Neural cell (in vitro differentiated cells): ENCODE measurements at regions not wholly inside any gene's neighbourhood (a gene's known extent, or its start where the extent isn't known, plus 50 kb on each side); places are given as distances from the start of the nearest gene placed in this dataset.

ENCODE experiments used
- EZH2 ChIP-seq: fragments of 200-600, 300-800 bp; shearing (Covaris generic), sonication (generic); IDR thresholded peaks from 2 replicates; pipeline ENCODE4 v1.6.1; 2014; ENCODE audit warnings: antibody characterized with exemption, low read length, borderline replicate concordance, mild to moderate bottlenecking; ENCODE audit not compliant: insufficient read depth, poor library complexity, severe bottlenecking
- POLR2AphosphoS5 ChIP-seq: IDR thresholded peaks from 2 replicates; pipeline ENCODE4 v1.6.1; 2012
- RAD21 ChIP-seq: fragments of 450-650 bp; conservative IDR thresholded peaks from 2 replicates; pipeline ENCODE4 v1.6.1; 2014; ENCODE audit warnings: antibody characterized with exemption, mild to moderate bottlenecking, moderate library complexity
- SMC3 ChIP-seq: fragments of 450-650 bp; conservative IDR thresholded peaks from 2 replicates; pipeline ENCODE4 v1.6.1; 2014; ENCODE audit warnings: antibody characterized with exemption, mild to moderate bottlenecking, moderate library complexity; ENCODE audit not compliant: poor library complexity
- TAF1 ChIP-seq: IDR thresholded peaks from 2 replicates; pipeline ENCODE4 v1.6.1; 2012; ENCODE audit warnings: low read depth
- TF ChIP-seq, protein P1 (sequence below): fragments of 450-650 bp; IDR thresholded peaks from 2 replicates; pipeline ENCODE4 v1.5.1; 2014; ENCODE audit warnings: antibody characterized with exemption, mild to moderate bottlenecking, moderate library complexity; ENCODE audit not compliant: poor library complexity, severe bottlenecking
- TF ChIP-seq, protein P2 (sequence below): IDR thresholded peaks from 2 replicates; pipeline ENCODE4 v1.6.1; 2012; ENCODE audit warnings: borderline replicate concordance

DNA sequence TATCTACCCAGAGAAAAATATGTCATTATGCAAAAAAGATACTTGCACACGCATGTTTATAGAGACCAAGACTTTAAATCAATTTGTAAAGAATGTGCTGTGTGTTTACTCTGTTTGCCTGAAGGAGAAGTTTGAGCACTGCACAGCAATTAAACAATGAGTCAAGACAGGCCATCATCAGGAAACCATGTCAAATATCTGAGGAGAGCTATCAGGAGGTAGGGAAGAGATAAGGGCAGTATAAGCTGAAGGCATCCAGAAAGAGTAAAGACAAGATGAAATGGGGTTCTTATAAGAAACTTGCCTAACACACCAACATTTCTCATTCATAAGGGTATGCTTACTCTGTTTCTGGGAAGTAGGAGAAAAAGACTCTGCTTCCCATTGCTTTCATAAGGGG, 405.8 kb upstream of the PTGER4 start:
- no peak for TF ChIP-seq EZH2
- TF ChIP-seq SMC3, result no peak
- TF ChIP-seq TAF1, result no peak
- TF ChIP-seq, protein P1, sequence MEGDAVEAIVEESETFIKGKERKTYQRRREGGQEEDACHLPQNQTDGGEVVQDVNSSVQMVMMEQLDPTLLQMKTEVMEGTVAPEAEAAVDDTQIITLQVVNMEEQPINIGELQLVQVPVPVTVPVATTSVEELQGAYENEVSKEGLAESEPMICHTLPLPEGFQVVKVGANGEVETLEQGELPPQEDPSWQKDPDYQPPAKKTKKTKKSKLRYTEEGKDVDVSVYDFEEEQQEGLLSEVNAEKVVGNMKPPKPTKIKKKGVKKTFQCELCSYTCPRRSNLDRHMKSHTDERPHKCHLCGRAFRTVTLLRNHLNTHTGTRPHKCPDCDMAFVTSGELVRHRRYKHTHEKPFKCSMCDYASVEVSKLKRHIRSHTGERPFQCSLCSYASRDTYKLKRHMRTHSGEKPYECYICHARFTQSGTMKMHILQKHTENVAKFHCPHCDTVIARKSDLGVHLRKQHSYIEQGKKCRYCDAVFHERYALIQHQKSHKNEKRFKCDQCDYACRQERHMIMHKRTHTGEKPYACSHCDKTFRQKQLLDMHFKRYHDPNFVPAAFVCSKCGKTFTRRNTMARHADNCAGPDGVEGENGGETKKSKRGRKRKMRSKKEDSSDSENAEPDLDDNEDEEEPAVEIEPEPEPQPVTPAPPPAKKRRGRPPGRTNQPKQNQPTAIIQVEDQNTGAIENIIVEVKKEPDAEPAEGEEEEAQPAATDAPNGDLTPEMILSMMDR, result no peak
- TF ChIP-seq, protein P2, sequence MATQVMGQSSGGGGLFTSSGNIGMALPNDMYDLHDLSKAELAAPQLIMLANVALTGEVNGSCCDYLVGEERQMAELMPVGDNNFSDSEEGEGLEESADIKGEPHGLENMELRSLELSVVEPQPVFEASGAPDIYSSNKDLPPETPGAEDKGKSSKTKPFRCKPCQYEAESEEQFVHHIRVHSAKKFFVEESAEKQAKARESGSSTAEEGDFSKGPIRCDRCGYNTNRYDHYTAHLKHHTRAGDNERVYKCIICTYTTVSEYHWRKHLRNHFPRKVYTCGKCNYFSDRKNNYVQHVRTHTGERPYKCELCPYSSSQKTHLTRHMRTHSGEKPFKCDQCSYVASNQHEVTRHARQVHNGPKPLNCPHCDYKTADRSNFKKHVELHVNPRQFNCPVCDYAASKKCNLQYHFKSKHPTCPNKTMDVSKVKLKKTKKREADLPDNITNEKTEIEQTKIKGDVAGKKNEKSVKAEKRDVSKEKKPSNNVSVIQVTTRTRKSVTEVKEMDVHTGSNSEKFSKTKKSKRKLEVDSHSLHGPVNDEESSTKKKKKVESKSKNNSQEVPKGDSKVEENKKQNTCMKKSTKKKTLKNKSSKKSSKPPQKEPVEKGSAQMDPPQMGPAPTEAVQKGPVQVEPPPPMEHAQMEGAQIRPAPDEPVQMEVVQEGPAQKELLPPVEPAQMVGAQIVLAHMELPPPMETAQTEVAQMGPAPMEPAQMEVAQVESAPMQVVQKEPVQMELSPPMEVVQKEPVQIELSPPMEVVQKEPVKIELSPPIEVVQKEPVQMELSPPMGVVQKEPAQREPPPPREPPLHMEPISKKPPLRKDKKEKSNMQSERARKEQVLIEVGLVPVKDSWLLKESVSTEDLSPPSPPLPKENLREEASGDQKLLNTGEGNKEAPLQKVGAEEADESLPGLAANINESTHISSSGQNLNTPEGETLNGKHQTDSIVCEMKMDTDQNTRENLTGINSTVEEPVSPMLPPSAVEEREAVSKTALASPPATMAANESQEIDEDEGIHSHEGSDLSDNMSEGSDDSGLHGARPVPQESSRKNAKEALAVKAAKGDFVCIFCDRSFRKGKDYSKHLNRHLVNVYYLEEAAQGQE, result no peak
- TF ChIP-seq RAD21, result no peak
- TF ChIP-seq POLR2AphosphoS5, result no peak
